Iris pigment epithelial cell (primary cell): ENCODE measurements at regions not wholly inside any gene's neighbourhood (a gene's known extent, or its start where the extent isn't known, plus 50 kb on each side); places are given as distances from the start of the nearest gene placed in this dataset.
"Not testable (repeated sequence)": the region's sequence is repeated elsewhere in the genome, so short reads cannot be mapped to it uniquely, and the experiment has no call there.

Experiments used
- DNase-seq: peaks from one replicate; pipeline ENCODE4 v3.0.0-alpha.2; 2011; ENCODE audit warnings: low read depth

- DNase-seq = no peak
These were observed 589.8 kb downstream of the PDHA2 start for GRCh38 chr4:96429657-96430056.

GRCh38 chr4:96431094-96431493 lies 591.2 kb downstream of the PDHA2 start:
- no peak for DNase-seq

- DNase-seq = no peak
These were observed 608.5 kb downstream of the PDHA2 start for GRCh38 chr4:96448315-96448872.

- DNase-seq = no peak
These were observed 615.3 kb downstream of the PDHA2 start for GRCh38 chr4:96455045-96455720.

- not testable (repeated sequence) for DNase-seq
These were observed 618.1 kb downstream of the PDHA2 start for GRCh38 chr4:96458031-96458430.

- DNase-seq = no peak
These were observed 619.2 kb downstream of the PDHA2 start for GRCh38 chr4:96459105-96459504.

GRCh38 chr4:96465834-96466233 lies 625.9 kb downstream of the PDHA2 start:
- no peak for DNase-seq

GRCh38 chr4:96471956-96472867 lies 632.3 kb downstream of the PDHA2 start:
- DNase-seq = peak; percentile 11

GRCh38 chr4:96473246-96473645 lies 633.4 kb downstream of the PDHA2 start:
- DNase-seq = no peak

- DNase-seq = peak; percentile 6
These were observed 643.6 kb downstream of the PDHA2 start for GRCh38 chr4:96483308-96484030.

GRCh38 chr4:96486563-96486962 lies 646.7 kb downstream of the PDHA2 start:
- DNase-seq = no peak

GRCh38 chr4:96497621-96498020 lies 657.7 kb downstream of the PDHA2 start:
- no peak for DNase-seq

- DNase-seq = peak; percentile 8
These were observed 664.5 kb downstream of the PDHA2 start for GRCh38 chr4:96504386-96504785.

GRCh38 chr4:96509039-96509741 lies 669.3 kb downstream of the PDHA2 start:
- no peak for DNase-seq

- DNase-seq = peak; percentile 17
These were observed 679.4 kb downstream of the PDHA2 start for GRCh38 chr4:96519291-96519690.

GRCh38 chr4:96521046-96521536 lies 681.2 kb downstream of the PDHA2 start:
- no peak for DNase-seq

- DNase-seq = no peak
These were observed 683.7 kb downstream of the PDHA2 start for GRCh38 chr4:96523611-96524010.

- no peak for DNase-seq
These were observed 684.5 kb downstream of the PDHA2 start for GRCh38 chr4:96524311-96524875.

- peak; percentile 22 for DNase-seq
These were observed 686.0 kb downstream of the PDHA2 start for GRCh38 chr4:96525898-96526297.

- no peak for DNase-seq
These were observed 686.7 kb downstream of the PDHA2 start for GRCh38 chr4:96526625-96527024.

- no peak for DNase-seq
These were observed 691.9 kb downstream of the PDHA2 start for GRCh38 chr4:96531836-96532235.
